ENCODE measurements at regions not wholly inside any gene's neighbourhood (a gene's known extent, or its start where the extent isn't known, plus 50 kb on each side); places are given as distances from the start of the nearest gene placed in this dataset.

DNA sequence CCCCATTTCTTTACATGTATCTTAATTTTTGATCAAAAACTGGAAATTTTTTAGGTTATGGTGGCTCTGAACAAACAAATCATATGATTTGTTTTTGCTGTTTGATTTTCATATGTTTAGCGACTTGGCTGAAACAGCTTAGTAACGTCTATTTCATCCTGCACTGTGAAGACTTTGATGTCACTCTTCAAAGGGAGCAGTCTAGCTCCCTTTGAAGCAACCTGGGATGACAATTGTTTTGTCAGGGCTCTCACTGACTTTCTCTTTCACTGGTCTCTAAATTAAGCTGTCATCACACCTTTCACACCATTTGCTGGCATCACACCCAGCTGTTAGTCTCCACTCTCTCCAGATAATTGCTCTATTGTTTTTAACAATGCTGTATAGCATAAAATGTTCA, 896.9 kb downstream of the IGSF11 start:
- Histone ChIP-seq H4K12ac (ENCODE audit: low read depth, low read length) (no peak overlapping the region), H3K79me2 (ENCODE audit: control insufficient read depth, insufficient read depth, low read length, poor library complexity) (no peaks in the 10 kb centered on the region), H2AK5ac (ENCODE audit: low read length) (no peak overlapping the region), H3K79me1 (ENCODE audit: low read length) (no peaks in the 10 kb centered on the region), H3K4me2 (ENCODE audit: low read length) (no peak overlapping the region), H3K18ac (ENCODE audit: low read length) (no peak overlapping the region), H2BK5ac (ENCODE audit: low read depth, low read length, poor library complexity) (no peak overlapping the region), H3K9me3 (ENCODE audit: insufficient read depth, low read depth, low read length) (no peaks in the 10 kb centered on the region), H3K4ac (ENCODE audit: low read depth, low read length) (no peak overlapping the region), H2AFZ (ENCODE audit: insufficient read depth, low read length, poor library complexity) (no peak overlapping the region), H2BK12ac (ENCODE audit: low read length) (no peak overlapping the region), H3K14ac (ENCODE audit: low read length) (no peak overlapping the region), H3K36me3 (ENCODE audit: control insufficient read depth in 1 of 2, insufficient read depth in 2 of 2, low read length in 2 of 2) (no peaks in the 10 kb centered on the region), H3K4me1 (ENCODE audit: control insufficient read depth in 1 of 2, insufficient read depth in 2 of 2, low read length in 2 of 2) (no peaks in the 10 kb centered on the region), H3K27me3 (ENCODE audit: insufficient read depth, low read length) (no peaks in the 10 kb centered on the region), H3K23ac (ENCODE audit: low read length) (no peak overlapping the region), H4K91ac (ENCODE audit: low read depth, low read length) (no peak overlapping the region), H3K4me3 (ENCODE audit: low read depth, low read length) (no peak overlapping the region), H4K8ac (ENCODE audit: low read depth, low read length) (no peak overlapping the region), H2BK120ac (ENCODE audit: insufficient read depth, low read length, poor library complexity) (no peak overlapping the region), H3K9ac (ENCODE audit: low read length) (no peak overlapping the region), H3K27ac (ENCODE audit: low read depth, low read length) (no peak overlapping the region)
- no peak for DNase-seq
- WGBS (ENCODE audit: extremely low coverage, insufficient coverage, insufficient read length): no CpG with 5 or more reads among the region's 2 CpGs

DNA sequence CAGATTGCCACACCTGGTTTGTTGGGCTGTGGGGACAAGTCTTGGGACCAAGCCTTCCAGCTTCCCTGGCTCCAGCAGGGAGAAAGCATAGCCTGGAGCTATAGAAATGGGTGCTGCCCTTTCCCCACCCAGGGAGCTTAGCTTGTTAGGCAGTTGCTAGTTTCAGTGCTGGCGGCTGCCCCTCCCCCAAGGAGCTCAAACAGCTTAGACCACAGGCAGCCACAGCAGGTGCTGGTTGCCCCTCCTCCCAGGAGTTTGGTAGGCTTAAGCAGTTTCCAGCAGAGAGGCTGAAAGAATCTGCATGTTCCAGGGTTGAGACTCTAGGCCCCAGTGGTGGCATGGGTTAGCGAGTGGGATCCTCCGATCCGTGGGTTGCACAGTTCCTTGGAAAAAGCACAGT, 889.7 kb downstream of the IGSF11 start:
- no peak overlapping the region for H3K4ac ChIP-seq (ENCODE audit: low read depth, low read length)
- no peak overlapping the region for H2BK5ac ChIP-seq (ENCODE audit: low read depth, low read length, poor library complexity)
- no peak overlapping the region for H2BK12ac ChIP-seq (ENCODE audit: low read length)
- no peaks in the 10 kb centered on the region for H3K9me3 ChIP-seq (ENCODE audit: insufficient read depth, low read depth, low read length)
- H2AK5ac ChIP-seq (ENCODE audit: low read length): no peak overlapping the region
- H3K27me3 ChIP-seq (ENCODE audit: insufficient read depth, low read length): no peaks in the 10 kb centered on the region
- no peak overlapping the region for H2BK120ac ChIP-seq (ENCODE audit: insufficient read depth, low read length, poor library complexity)
- no peaks in the 10 kb centered on the region for H3K79me2 ChIP-seq (ENCODE audit: control insufficient read depth, insufficient read depth, low read length, poor library complexity)
- H3K9ac ChIP-seq (ENCODE audit: low read length): no peak overlapping the region
- no peak overlapping the region for H2AFZ ChIP-seq (ENCODE audit: insufficient read depth, low read length, poor library complexity)
- no peak overlapping the region for H3K18ac ChIP-seq (ENCODE audit: low read length)
- H3K4me2 ChIP-seq (ENCODE audit: low read length): no peak overlapping the region
- H3K27ac ChIP-seq (ENCODE audit: low read depth, low read length): no peak overlapping the region
- no peak overlapping the region for H4K12ac ChIP-seq (ENCODE audit: low read depth, low read length)
- no peaks in the 10 kb centered on the region for H3K4me1 ChIP-seq (ENCODE audit: control insufficient read depth in 1 of 2, insufficient read depth in 2 of 2, low read length in 2 of 2)
- H3K23ac ChIP-seq (ENCODE audit: low read length): no peak overlapping the region
- H4K8ac ChIP-seq (ENCODE audit: low read depth, low read length): no peak overlapping the region
- no peaks in the 10 kb centered on the region for H3K79me1 ChIP-seq (ENCODE audit: low read length)
- no CpG with 5 or more reads among the region's 4 CpGs for WGBS (ENCODE audit: extremely low coverage, insufficient coverage, insufficient read length)
- no peak overlapping the region for H4K91ac ChIP-seq (ENCODE audit: low read depth, low read length)
- no peak overlapping the region for H3K14ac ChIP-seq (ENCODE audit: low read length)
- no peak for DNase-seq
- no peaks in the 10 kb centered on the region for H3K36me3 ChIP-seq (ENCODE audit: control insufficient read depth in 1 of 2, insufficient read depth in 2 of 2, low read length in 2 of 2)
- no peak overlapping the region for H3K4me3 ChIP-seq (ENCODE audit: low read depth, low read length)

DNA sequence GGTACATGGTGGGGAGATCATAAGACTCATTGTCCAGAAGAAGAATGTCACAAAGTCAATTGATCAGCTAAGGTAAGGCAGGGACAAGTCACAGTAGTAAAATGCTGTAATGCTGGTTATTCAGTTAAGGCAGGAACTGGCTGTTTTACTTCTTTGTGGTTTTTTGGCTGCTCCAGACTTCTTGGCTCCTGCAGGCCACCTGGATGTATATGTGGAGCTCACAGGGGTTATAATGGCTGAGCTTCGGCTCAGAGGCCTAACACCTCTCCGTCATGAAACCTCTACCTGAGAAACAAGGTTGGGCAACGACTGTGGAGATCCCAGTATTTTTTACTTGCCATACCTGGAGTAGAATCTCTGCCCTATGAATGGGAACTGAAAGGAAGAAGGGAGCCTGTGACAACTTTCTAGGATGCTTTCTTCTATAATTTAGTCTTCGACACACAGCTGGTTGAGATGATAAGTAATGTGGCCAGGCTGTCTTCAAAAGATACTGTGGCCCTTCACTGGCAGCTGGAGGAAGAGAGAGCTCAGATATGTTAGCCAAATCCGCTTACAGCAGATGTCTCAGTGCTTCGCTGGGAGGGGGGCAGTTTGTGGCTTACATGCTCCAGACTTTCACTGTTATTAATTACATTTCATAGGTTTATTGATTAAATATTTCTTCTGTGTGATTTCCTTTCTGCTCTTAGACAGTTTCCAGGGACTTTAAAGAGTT, 887.8 kb downstream of the IGSF11 start:
- no peak overlapping the region for H4K8ac ChIP-seq (ENCODE audit: low read depth, low read length)
- H2AK5ac ChIP-seq (ENCODE audit: low read length): no peak overlapping the region
- no peak overlapping the region for H3K4me3 ChIP-seq (ENCODE audit: low read depth, low read length)
- WGBS (ENCODE audit: extremely low coverage, insufficient coverage, insufficient read length): no CpG with 5 or more reads among the region's 6 CpGs
- H3K4ac ChIP-seq (ENCODE audit: low read depth, low read length): no peak overlapping the region
- no peaks in the 10 kb centered on the region for H3K79me1 ChIP-seq (ENCODE audit: low read length)
- H3K27me3 ChIP-seq (ENCODE audit: insufficient read depth, low read length): no peaks in the 10 kb centered on the region
- no peak overlapping the region for H2BK5ac ChIP-seq (ENCODE audit: low read depth, low read length, poor library complexity)
- no peaks in the 10 kb centered on the region for H3K79me2 ChIP-seq (ENCODE audit: control insufficient read depth, insufficient read depth, low read length, poor library complexity)
- no peaks in the 10 kb centered on the region for H3K4me1 ChIP-seq (ENCODE audit: control insufficient read depth in 1 of 2, insufficient read depth in 2 of 2, low read length in 2 of 2)
- H3K14ac ChIP-seq (ENCODE audit: low read length): no peak overlapping the region
- H2BK12ac ChIP-seq (ENCODE audit: low read length): no peak overlapping the region
- no peak overlapping the region for H3K18ac ChIP-seq (ENCODE audit: low read length)
- H3K9ac ChIP-seq (ENCODE audit: low read length): no peak overlapping the region
- H3K27ac ChIP-seq (ENCODE audit: low read depth, low read length): no peak overlapping the region
- H3K36me3 ChIP-seq (ENCODE audit: control insufficient read depth in 1 of 2, insufficient read depth in 2 of 2, low read length in 2 of 2): no peaks in the 10 kb centered on the region
- H4K91ac ChIP-seq (ENCODE audit: low read depth, low read length): no peak overlapping the region
- no peak overlapping the region for H4K12ac ChIP-seq (ENCODE audit: low read depth, low read length)
- H3K23ac ChIP-seq (ENCODE audit: low read length): no peak overlapping the region
- no peak overlapping the region for H2AFZ ChIP-seq (ENCODE audit: insufficient read depth, low read length, poor library complexity)
- no peak for DNase-seq
- no peak overlapping the region for H2BK120ac ChIP-seq (ENCODE audit: insufficient read depth, low read length, poor library complexity)
- no peak overlapping the region for H3K4me2 ChIP-seq (ENCODE audit: low read length)
- no peaks in the 10 kb centered on the region for H3K9me3 ChIP-seq (ENCODE audit: insufficient read depth, low read depth, low read length)

GRCh38 chr3:118151164-118151563, 883.5 kb downstream of the IGSF11 start:
- H3K23ac ChIP-seq (ENCODE audit: low read length): no peak overlapping the region
- H3K9me3 ChIP-seq (ENCODE audit: insufficient read depth, low read depth, low read length): no peaks in the 10 kb centered on the region

More at GRCh38 chr3:118151164-118151563, 883.5 kb downstream of the IGSF11 start:
- Histone ChIP-seq H2BK5ac (ENCODE audit: low read depth, low read length, poor library complexity) (no peak overlapping the region), H4K8ac (ENCODE audit: low read depth, low read length) (no peak overlapping the region), H3K4me3 (ENCODE audit: low read depth, low read length) (no peak overlapping the region), H3K9ac (ENCODE audit: low read length) (no peak overlapping the region), H3K27ac (ENCODE audit: low read depth, low read length) (no peak overlapping the region), H2AFZ (ENCODE audit: insufficient read depth, low read length, poor library complexity) (no peak overlapping the region), H2BK12ac (ENCODE audit: low read length) (no peak overlapping the region), H4K12ac (ENCODE audit: low read depth, low read length) (no peak overlapping the region), H3K14ac (ENCODE audit: low read length) (no peak overlapping the region), H3K79me1 (ENCODE audit: low read length) (no peaks in the 10 kb centered on the region), H3K27me3 (ENCODE audit: insufficient read depth, low read length) (no peaks in the 10 kb centered on the region), H2BK120ac (ENCODE audit: insufficient read depth, low read length, poor library complexity) (no peak overlapping the region), H4K91ac (ENCODE audit: low read depth, low read length) (no peak overlapping the region), H3K36me3 (ENCODE audit: control insufficient read depth in 1 of 2, insufficient read depth in 2 of 2, low read length in 2 of 2) (no peaks in the 10 kb centered on the region), H3K79me2 (ENCODE audit: control insufficient read depth, insufficient read depth, low read length, poor library complexity) (no peaks in the 10 kb centered on the region), H2AK5ac (ENCODE audit: low read length) (no peak overlapping the region), H3K4ac (ENCODE audit: low read depth, low read length) (no peak overlapping the region), H3K4me2 (ENCODE audit: low read length) (no peak overlapping the region), H3K4me1 (ENCODE audit: control insufficient read depth in 1 of 2, insufficient read depth in 2 of 2, low read length in 2 of 2) (no peaks in the 10 kb centered on the region), H3K18ac (ENCODE audit: low read length) (no peak overlapping the region)
- no peak for DNase-seq

Measured in trophoblast cell (in vitro differentiated cells and primary cell).